K562 (cell line): ENCODE measurements at regions not wholly inside any gene's neighbourhood (a gene's known extent, or its start where the extent isn't known, plus 50 kb on each side); places are given as distances from the start of the nearest gene placed in this dataset.

ENCODE experiments used
- ATAC-seq: fragments of 200-7000 bp; cut with Tn5 transposase; 3 replicates; pipeline ENCODE4 v1.9.1; 2020; ENCODE audit warnings: moderate library complexity
- BruUV-seq: library from RNA; stranded (reverse); fragments of 400-500 nt; replicated peaks from 2 replicates; lab custom pipeline; 2021; lab: Mats Ljungman, UMichigan
- CTCF ChIA-PET: fragments of 300-600 bp; formaldehyde crosslinking; extraction: SDS; loops from one replicate; lab custom pipeline; 2021; ENCODE audit warnings: low intra/inter-chr PET ratio; lab: Yijun Ruan, JAX
- POLR2A ChIA-PET: fragments of 300-600, 350-650 bp; sonication (Branson Sonifier 250); formaldehyde crosslinking; extraction: SDS; loops from one replicate; lab custom pipeline; 2021; ENCODE audit warnings: antibody characterized with exemption, inconsistent platforms; lab: Yijun Ruan, JAX
- DNase-seq, 4 experiments: peaks; one replicate each; pipeline versions ENCODE4 v3.0.0 to v3.0.0-alpha.2; 2011 to 2018; ENCODE audit warnings: low spot score in 3 of 4, mixed read lengths in 3 of 4; ENCODE audit errors: extremely low read depth in 1 of 4
- FAIRE-seq: peaks from 2 replicates; lab custom pipeline; 2011; peaks lifted over from hg19 to GRCh38; lab: Jason Lieb, UNC
- H2AFZ ChIP-seq: 2 replicates; pipeline ENCODE4 v1.6.0; 2011; ENCODE audit warnings: low read depth, low read length, control low read depth, inconsistent platforms
- H3K27ac ChIP-seq: fragments of 200-600 bp; 3 replicates; pipeline ENCODE4 v1.8.0; 2011; ENCODE audit warnings: low read depth, mild to moderate bottlenecking, control low read depth, inconsistent platforms, low read length, moderate library complexity, mixed read lengths; ENCODE audit errors: extremely low read depth
- H3K27me3 ChIP-seq, 2 experiments: fragments of 300-600 bp in 1 of 2; 2 replicates in 1 of 2; 3 replicates in 1 of 2; pipeline versions ENCODE4 v1.6.0 to v1.8.0; 2011; ENCODE audit warnings: inconsistent platforms in 2 of 2, low read length in 2 of 2, mild to moderate bottlenecking in 1 of 2, mixed read lengths in 1 of 2, moderate library complexity in 1 of 2; ENCODE audit not compliant: control insufficient read depth in 2 of 2, insufficient read depth in 2 of 2
- H3K36me3 ChIP-seq: fragments of 300-600 bp; 3 replicates; pipeline ENCODE4 v1.8.0; 2011; ENCODE audit warnings: mild to moderate bottlenecking, low read length, inconsistent platforms; ENCODE audit not compliant: control insufficient read depth, insufficient read depth
- H3K4me1 ChIP-seq, 2 experiments: fragments of 200-600 bp in 1 of 2; replicated peaks in 1 of 2; 2 replicates in 1 of 2; 3 replicates in 1 of 2; pipeline versions ENCODE4 v1.5.1 to v1.8.0; 2011; ENCODE audit warnings: inconsistent platforms in 2 of 2, low read length in 2 of 2, mild to moderate bottlenecking in 1 of 2, mixed read lengths in 1 of 2, moderate library complexity in 1 of 2; ENCODE audit not compliant: control insufficient read depth in 2 of 2, insufficient read depth in 2 of 2
- H3K4me2 ChIP-seq: 2 replicates; pipeline ENCODE4 v1.6.1; 2011; ENCODE audit warnings: low read length, control low read depth, inconsistent platforms, mixed read lengths; ENCODE audit not compliant: insufficient read depth
- H3K4me3 ChIP-seq: fragments of 200-600 bp; sonication (generic), shearing (Covaris generic); 2 replicates; pipeline ENCODE4 v1.5.1; 2016; ENCODE audit warnings: control low read depth, inconsistent platforms
- H3K79me2 ChIP-seq: fragments of 200-600 bp; 3 replicates; pipeline ENCODE4 v1.8.0; 2011; ENCODE audit warnings: low read length, inconsistent platforms; ENCODE audit not compliant: control insufficient read depth, insufficient read depth
- H3K9ac ChIP-seq, 2 experiments: 2 replicates each; pipeline versions ENCODE4 v1.6.0 to v1.6.1; 2011; ENCODE audit warnings: low read depth in 2 of 2, low read length in 2 of 2, control low read depth in 1 of 2, inconsistent platforms in 1 of 2, mild to moderate bottlenecking in 1 of 2, mixed read lengths in 1 of 2; ENCODE audit not compliant: insufficient read depth in 1 of 2
- H3K9me1 ChIP-seq: one replicate; pipeline ENCODE4 v1.6.0; 2011; ENCODE audit warnings: inconsistent platforms, mild to moderate bottlenecking, low read length, moderate library complexity; ENCODE audit not compliant: control insufficient read depth, insufficient read depth
- H3K9me3 ChIP-seq: replicated peaks from 2 replicates; pipeline ENCODE4 v1.5.1; 2011; ENCODE audit warnings: low read depth, low read length, inconsistent platforms; ENCODE audit not compliant: control insufficient read depth, insufficient read depth
- H4K20me1 ChIP-seq: replicated peaks from 2 replicates; pipeline ENCODE4 v1.6.1; 2011; ENCODE audit warnings: low read length, inconsistent platforms, mixed read lengths; ENCODE audit not compliant: control insufficient read depth, insufficient read depth
- CBX3 ChIP-seq, 2 experiments: IDR thresholded peaks; 1 replicate in 1 of 2; 2 replicates in 1 of 2; pipeline ENCODE4 v1.6.1; 2012; ENCODE audit warnings: inconsistent platforms in 2 of 2, low read length in 2 of 2, borderline replicate concordance in 1 of 2, control low read depth in 1 of 2
- HMG20A ChIP-seq: fragments of 450-650 bp; formaldehyde crosslinking; conservative IDR thresholded peaks from 2 replicates; pipeline ENCODE4 v1.4.0; 2020; ENCODE audit warnings: mild to moderate bottlenecking, mixed read lengths
- NCOA6 ChIP-seq: fragments of 450-650 bp; IDR thresholded peaks from 2 replicates; pipeline ENCODE4 v1.6.1; 2017; ENCODE audit warnings: mild to moderate bottlenecking
- ZBTB12 ChIP-seq: fragments of 250-450 bp; sonication (Bioruptor Pico); IDR thresholded peaks from 2 replicates; pipeline ENCODE4 v1.4.0; 2020
- ZNF24 ChIP-seq: fragments of 450-650 bp; IDR thresholded peaks from 2 replicates; pipeline ENCODE4 v1.6.1; 2016
- ZNF444 ChIP-seq: fragments of 250-450 bp; sonication (Bioruptor Pico); IDR thresholded peaks from 2 replicates; pipeline ENCODE4 v1.4.0; 2020; ENCODE audit warnings: mild to moderate bottlenecking, moderate library complexity
- ZNF780A ChIP-seq: fragments of 250-450 bp; sonication (Bioruptor Pico); IDR thresholded peaks from 2 replicates; pipeline ENCODE4 v1.5.0; 2021; ENCODE audit warnings: mild to moderate bottlenecking
- WGBS: fragments of 100-300 bp; shearing (Covaris generic); methylation state at CpG from one replicate; pipeline ENCODE4 v1.1.6; 2016; ENCODE audit warnings: low coverage, mixed read lengths; ENCODE audit not compliant: insufficient coverage; ENCODE audit errors: missing lambda C conversion rate; 5-methylcytosine and 5-hydroxymethylcytosine counted together
- in situ Hi-C: fragments of 300-500 bp; cut with MboI; formaldehyde crosslinking; loops from 4 replicates; pipeline ENCODE4 v1.15.0; 2018; ENCODE audit warnings: inconsistent platforms, mixed read lengths
- intact Hi-C: fragments of 100-400 bp; cut with micrococcal nuclease; formaldehyde crosslinking; loops from 2 replicates; pipeline ENCODE4 v1.14.2; 2022
- TF ChIP-seq, protein P1 (sequence below), 3 experiments: IDR thresholded peaks in 2 of 3; conservative IDR thresholded peaks in 1 of 3; 2 replicates each; pipeline ENCODE4 v1.5.1; 2011 to 2012; ENCODE audit warnings: low read length in 3 of 3, mild to moderate bottlenecking in 3 of 3, control low read depth in 2 of 3, improper control_type of control experiment in 1 of 3, inconsistent platforms in 1 of 3, low read depth in 1 of 3, mixed read lengths in 1 of 3, moderate library complexity in 1 of 3; ENCODE audit not compliant: insufficient read depth in 2 of 3
- TF ChIP-seq, protein P2 (sequence below): fragments of 450-650 bp; IDR thresholded peaks from 2 replicates; pipeline ENCODE4 v1.6.1; 2017; ENCODE audit warnings: antibody characterized with exemption

DNA sequence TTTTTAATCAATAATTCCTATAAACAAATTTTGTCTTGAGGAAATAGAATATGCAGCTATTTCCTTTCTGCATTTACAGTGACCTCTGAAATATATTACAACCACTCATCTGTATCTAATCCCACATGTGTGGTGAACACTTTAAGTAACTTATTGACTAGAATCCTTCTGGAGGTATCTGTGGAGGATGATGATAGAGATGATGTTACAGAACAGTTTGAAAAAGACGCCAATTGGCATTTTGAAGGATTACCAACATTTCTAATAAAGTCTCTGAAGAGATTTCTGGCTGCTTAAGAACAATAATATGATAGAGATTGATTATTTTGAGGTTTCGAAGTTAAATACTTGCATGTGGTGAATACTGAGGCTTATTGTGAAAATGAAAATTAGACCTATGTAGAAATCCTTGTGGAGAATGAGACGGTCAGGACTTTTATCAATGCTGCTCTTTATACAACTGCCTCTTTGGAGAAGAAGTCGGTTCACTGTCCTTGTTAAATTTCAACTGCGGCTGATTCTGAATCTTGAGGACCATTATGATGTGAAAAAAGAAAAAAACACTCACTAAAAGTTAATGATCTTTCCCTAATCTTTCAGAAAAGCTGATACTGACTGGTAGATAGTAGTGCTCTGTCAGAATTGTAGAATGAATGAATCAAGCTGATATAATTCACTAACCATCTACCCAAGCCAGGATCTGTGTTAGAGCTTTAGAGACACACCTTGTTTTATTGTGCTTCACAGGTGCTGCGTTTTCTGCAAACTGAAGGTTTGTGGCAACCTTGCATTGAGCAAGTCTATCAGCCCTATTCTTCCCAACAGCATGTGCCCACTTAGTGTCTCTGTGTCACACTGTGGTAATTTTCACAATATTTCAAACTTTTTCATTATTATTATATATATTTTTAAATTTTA lies 204.7 kb downstream of the SPRY1 start:
- Histone ChIP-seq H3K9me1 (no peaks in the 10 kb centered on the region), H3K4me2 (no peak overlapping the region), H4K20me1 (no peaks in the 10 kb centered on the region), H2AFZ (peak overlapping the region; percentile 61), H3K27ac (no peak overlapping the region; the same call in 2 of the 3 replicates), H3K9me3 (no peaks in the 10 kb centered on the region), H3K4me1 (peaks cover 0 to 26% of the 10 kb centered on the region in 2 experiments; a peak in 4 of 5 replicates), H3K9ac (peak overlapping the region in 1 of 2 experiments; percentile 52; a peak in 1 of 4 replicates), H3K27me3 (no peaks in the 10 kb centered on the region), H3K4me3 (no peak overlapping the region), H3K79me2 (no peaks in the 10 kb centered on the region), H3K36me3 (no peaks in the 10 kb centered on the region)
- WGBS, result 27% methylated on average over 6 of the region's 6 CpGs
- DNase-seq (no peak), ATAC-seq (no peak), FAIRE-seq (no peak)
- CTCF ChIA-PET, result interaction anchor here (0.6 kb wide), 1 partner anchor 1025 kb away, joined by 3 read pairs; no protein-coding TSS in a partner anchor
- in situ Hi-C loops, result no loop called here
- POLR2A ChIA-PET, result interaction anchor here (1.7 kb wide), 1 partner anchor 9 kb away, joined by 6 read pairs; no protein-coding TSS in a partner anchor
- BruUV-seq, result no TSS peak
- intact Hi-C loops, result no loop called here
- TF ChIP-seq ZBTB12 (CRISPR knock-in tag), result no peak
- no peak for TF ChIP-seq ZNF24
- TF ChIP-seq, protein P1, sequence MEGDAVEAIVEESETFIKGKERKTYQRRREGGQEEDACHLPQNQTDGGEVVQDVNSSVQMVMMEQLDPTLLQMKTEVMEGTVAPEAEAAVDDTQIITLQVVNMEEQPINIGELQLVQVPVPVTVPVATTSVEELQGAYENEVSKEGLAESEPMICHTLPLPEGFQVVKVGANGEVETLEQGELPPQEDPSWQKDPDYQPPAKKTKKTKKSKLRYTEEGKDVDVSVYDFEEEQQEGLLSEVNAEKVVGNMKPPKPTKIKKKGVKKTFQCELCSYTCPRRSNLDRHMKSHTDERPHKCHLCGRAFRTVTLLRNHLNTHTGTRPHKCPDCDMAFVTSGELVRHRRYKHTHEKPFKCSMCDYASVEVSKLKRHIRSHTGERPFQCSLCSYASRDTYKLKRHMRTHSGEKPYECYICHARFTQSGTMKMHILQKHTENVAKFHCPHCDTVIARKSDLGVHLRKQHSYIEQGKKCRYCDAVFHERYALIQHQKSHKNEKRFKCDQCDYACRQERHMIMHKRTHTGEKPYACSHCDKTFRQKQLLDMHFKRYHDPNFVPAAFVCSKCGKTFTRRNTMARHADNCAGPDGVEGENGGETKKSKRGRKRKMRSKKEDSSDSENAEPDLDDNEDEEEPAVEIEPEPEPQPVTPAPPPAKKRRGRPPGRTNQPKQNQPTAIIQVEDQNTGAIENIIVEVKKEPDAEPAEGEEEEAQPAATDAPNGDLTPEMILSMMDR (IDR thresholded peaks at IDR 0.05 in 2 of 3, conservative IDR thresholded peaks at IDR 0.05 in 1 of 3; ENCODE audit: insufficient read depth in 2 of 3, low read depth in 1 of 3, low read length in 3 of 3), result no peak
- no peak for TF ChIP-seq ZNF444 (CRISPR knock-in tag)
- TF ChIP-seq, protein P2, sequence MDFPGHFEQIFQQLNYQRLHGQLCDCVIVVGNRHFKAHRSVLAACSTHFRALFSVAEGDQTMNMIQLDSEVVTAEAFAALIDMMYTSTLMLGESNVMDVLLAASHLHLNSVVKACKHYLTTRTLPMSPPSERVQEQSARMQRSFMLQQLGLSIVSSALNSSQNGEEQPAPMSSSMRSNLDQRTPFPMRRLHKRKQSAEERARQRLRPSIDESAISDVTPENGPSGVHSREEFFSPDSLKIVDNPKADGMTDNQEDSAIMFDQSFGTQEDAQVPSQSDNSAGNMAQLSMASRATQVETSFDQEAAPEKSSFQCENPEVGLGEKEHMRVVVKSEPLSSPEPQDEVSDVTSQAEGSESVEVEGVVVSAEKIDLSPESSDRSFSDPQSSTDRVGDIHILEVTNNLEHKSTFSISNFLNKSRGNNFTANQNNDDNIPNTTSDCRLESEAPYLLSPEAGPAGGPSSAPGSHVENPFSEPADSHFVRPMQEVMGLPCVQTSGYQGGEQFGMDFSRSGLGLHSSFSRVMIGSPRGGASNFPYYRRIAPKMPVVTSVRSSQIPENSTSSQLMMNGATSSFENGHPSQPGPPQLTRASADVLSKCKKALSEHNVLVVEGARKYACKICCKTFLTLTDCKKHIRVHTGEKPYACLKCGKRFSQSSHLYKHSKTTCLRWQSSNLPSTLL, result no peak
- no peak for TF ChIP-seq HMG20A (CRISPR knock-in tag)
- TF ChIP-seq ZNF780A (CRISPR knock-in tag), result no peak
- TF ChIP-seq CBX3 (IDR thresholded peaks at IDR 0.05; ENCODE audit: borderline replicate concordance in 1 of 2, low read length in 2 of 2), result no peak
- no peak for TF ChIP-seq NCOA6
